RCC 7860 (cell line): ENCODE measurements at regions not wholly inside any gene's neighbourhood (a gene's known extent, or its start where the extent isn't known, plus 50 kb on each side); places are given as distances from the start of the nearest gene placed in this dataset.

Source experiments
- DNase-seq: peaks from one replicate; pipeline ENCODE4 v3.0.0-alpha.2; 2015; ENCODE audit warnings: low spot score
- FAIRE-seq: peaks from 2 replicates; lab custom pipeline; 2012; peaks lifted over from hg19 to GRCh38; lab: Jason Lieb, UNC

DNA sequence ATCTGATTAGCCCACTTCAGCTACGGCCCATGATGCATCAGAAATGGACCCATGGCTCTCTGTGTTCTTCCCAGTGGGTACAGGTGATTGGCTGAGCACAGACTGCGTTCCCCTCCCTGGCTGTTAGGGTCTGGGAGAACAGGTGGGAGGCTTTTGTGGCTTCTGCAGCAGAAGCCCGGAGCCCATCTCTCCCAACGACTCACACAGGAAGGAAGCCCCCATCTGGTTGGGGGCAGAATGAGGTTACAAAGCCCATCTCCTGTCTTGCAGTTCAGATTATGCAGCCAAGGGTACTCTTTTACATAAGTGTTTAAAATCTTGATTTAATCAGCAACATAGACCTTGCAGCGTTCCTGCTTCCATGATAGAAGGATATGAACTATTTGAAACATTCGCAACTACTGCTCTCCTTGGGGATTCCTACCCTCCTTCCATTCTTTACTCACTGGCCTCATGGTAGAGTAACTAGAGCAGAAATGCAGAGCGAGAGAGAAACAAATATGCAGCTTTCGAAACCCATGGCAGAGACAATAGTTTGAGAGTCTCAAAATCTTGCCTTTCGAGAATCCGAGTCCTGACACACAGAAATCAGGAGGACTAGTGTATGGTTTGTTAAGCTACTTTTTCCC lies 291.3 kb downstream of the TLE3 start:
- FAIRE-seq = no peak
- no peak for DNase-seq

DNA sequence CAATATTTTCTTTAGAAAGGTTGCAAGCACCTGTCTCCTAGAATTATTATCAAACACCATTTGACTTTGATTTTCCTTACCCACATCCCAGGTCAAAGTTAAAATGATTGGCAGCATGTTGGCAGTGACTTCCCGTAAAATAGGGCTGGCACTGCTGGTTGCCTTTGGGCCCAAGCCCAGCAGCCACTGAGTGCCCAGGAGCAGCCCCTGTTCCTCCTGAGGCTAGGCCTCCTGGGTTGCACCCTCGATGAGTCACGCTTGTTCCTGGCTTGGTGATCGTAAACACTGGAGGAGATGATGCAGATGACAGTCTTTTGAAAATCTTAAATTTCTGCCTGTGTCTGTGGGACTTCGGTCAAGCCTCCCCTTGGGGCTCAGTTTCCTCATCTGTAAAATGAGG lies 290.0 kb downstream of the TLE3 start:
- FAIRE-seq (no peak), DNase-seq (no peak)

DNA sequence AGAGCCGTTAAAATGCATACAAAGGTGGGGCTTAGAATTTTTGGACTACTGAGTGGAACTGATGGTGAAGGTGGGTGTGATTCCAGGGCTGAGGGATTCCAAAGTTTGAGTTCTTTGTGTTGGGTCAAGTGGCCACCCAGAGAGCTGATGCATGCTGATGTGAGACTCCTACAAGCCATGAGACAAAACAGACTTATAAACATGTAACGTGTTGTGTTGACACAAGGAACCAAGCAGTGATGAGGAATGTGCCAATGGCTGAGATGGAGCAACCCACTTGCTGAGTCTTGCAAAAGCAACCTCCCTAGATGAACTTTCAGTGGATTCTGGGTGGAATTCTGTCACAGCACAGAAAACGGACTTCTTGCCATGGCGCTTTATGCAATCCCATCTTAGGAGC lies 289.0 kb downstream of the TLE3 start:
- no peak for DNase-seq

DNA sequence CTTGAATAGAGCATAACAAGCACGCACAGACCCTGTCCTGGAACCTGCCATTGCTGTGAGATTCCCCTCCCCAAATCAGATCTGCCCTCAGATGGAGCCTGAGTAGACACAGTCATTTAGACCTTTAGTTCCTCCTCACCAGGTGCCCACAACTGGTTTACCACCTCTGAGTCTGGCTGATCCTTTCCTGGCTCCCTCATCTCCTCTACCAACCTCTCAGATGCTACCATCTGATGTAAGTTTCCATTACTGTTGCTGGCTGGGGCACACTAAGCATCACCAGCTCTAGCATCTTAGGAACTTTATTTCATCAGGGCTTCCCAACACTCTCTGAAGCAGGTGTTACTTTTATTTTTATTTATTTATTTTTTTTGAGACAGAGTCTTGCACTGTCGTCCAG lies 288.3 kb downstream of the TLE3 start:
- FAIRE-seq (no peak), DNase-seq (no peak)

More for the DNA sequence above, 289.0 kb downstream of the TLE3 start:
- no peak for FAIRE-seq

DNA sequence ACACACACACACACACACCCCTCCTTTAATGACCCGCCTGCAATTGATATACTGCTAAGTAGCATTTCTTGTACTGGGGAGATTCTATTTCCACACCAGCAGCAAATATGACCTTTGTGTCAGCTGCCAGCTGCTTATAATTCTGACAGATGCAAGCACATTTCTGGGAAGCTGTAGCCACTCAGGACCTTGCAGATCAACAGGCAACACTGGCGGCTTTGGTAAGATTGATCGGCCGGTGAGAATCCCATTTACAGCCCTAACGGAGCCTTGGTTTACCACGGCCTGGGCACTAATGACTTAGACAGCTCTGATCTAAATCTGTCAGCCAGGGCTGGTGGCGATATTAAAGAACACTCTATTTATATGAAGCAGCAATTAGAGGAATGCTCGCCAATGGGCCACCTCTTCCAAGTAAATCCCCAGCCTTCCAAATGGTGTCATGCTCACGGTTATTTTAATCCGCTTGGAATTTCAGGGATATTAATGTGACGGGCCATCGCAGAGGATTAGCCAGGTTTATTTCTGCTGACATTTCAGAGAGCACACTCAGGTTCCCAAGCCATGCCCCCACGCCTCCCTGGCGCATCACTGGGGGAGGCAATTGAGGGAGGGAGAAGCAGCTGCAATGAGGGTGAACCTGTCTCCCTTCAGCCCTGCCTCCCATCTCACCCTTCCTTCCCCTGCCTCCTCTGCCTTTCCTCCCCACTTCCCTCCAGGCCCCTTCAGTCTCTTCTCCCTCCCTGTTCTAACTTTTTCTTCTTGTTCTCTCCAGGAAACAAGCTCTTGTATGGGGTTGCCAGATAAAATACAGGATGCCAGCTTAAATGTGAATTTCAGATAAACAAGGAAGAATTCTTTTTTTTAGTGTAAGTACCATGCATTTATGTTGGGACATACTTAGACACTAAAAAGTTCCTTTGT lies 287.0 kb downstream of the TLE3 start:
- DNase-seq = no peak
- no peak for FAIRE-seq

DNA sequence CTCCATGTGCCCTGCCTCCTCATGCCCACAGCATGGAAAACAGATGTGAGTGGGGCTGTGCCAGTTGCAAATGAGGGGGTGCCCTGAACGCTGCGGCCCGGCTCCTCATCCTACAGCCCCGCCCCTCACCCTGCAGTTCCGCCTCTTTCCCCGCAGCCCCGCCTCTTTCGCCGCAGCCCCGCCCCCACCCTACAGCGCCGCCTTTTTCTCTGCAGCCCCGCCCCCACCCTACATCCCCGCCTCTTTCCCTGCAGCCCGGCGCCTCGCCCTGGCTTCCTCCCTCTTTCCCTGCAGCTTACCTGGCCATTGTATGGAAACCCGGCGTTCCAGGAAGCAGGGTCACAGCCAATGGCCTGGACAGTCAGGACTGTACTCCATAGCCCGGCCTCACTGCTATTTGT lies 284.9 kb downstream of the TLE3 start:
- FAIRE-seq (no peak), DNase-seq (no peak)

DNA sequence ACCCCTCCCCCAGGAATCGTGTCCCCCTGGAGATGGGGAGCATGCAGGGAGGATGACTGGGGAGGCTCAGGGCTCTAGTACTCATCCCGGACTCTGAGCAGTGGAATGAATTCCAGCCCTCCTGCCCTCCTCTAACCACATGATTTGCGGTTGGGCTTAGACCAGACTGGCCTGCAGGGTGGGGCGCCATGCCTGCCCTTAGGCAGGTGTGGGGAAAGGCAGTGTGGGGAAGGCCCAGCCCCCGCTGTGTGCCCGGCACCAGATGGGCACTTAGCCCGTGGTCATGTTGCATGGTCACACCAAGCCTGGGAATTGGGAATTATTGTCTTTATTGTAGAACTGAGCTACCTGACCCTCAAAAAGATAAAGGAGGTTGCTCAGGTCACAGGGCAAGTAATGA lies 283.8 kb downstream of the TLE3 start:
- FAIRE-seq (no peak), DNase-seq (no peak)

DNA sequence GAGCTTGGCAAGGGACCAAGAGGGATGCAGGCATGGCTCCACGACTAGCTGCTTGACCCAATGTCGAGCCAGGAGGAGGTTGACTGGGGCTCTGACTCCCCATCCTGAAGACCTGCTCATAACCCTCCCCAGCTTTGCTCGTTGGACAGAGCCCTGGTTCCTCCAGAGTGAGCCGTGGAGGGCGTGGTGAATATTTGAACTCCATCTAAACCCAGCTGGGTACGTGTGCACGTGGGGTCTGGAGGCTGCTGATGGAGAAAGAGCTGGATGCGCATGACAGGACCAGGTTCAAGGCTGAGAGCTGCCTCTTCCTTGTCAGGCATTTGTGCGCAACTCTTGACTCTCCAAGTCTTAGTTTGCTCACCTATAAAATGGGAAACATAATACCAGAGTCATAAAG lies 282.8 kb downstream of the TLE3 start:
- DNase-seq (no peak), FAIRE-seq (no peak)

DNA sequence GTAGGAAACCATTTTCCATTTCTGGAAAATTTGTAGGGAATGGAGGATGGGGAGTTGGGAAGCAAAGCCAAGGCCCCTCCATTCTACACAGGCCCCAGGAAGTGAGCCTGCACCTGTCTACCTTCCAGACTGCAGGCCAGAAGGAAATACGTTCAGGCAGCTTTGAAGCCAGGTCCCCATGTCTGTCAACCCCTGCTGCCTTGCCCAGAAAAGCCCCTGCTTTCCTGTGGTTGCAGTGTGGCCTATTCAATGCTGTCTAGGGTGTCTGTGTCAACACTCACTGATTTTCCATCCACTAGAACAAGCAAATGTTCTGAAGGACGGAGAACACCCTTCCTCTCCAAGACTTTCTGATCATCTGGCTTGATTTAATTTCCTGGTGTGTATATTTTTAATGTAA lies 281.9 kb downstream of the TLE3 start:
- no peak for DNase-seq
- no peak for FAIRE-seq

DNA sequence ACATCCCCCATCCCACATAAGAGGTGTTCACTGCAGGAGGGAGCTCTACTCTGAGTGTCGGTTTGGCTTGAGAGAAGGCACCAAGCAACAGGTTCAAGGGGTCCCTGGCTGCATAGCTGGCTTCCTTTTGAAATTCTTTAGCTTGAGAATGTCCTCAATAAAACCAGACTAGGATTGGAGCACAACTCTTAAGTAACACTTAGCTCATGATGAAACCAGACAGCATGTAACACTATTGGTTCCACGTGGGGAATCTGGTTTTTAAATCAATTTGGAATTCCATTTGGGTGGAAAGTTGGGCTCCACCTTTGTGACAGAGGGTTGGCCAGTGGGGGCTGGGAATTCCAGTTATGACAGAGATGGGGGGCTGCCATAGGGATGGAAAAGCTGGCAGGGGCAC lies 281.2 kb downstream of the TLE3 start:
- DNase-seq (no peak), FAIRE-seq (no peak)

DNA sequence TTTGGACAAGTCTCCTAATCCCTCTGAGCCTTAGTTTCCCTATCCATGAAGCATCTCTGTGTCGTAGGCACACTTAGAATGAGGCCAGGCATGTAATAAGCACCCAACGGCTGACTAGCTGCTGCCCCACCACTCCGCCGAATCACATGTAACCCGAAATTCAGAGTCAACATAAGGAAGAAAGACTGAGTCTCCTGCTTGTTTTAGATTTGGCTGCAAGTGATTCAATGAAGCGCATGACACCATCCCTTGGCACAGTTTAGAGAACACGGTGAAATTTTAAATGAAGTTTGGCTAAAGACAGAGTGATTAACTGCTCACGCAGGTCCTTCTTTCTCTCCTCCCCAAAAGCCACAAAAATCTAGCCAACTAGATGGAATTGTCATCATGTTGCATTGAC lies 279.2 kb downstream of the TLE3 start:
- no peak for DNase-seq
- no peak for FAIRE-seq

DNA sequence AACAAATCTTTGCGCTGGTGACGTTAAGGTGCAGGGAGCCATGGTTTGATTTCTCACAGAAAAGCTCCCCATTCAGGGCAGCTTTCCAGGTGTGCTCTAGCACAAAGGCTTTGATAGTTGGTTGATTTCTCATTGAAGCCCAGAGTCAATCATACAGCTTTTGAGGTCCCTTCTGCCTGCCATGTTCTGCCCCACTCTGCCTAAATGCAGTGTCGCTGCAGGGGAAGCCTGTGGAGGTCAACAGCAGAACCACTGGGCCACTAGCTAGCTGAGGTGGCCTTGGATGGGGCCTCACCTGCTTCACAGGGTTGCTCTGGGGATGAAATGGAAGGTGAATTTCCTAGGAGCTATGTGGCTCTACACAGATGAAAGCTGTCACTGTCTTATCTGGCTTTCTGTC lies 278.3 kb downstream of the TLE3 start:
- DNase-seq = no peak
- FAIRE-seq = no peak

DNA sequence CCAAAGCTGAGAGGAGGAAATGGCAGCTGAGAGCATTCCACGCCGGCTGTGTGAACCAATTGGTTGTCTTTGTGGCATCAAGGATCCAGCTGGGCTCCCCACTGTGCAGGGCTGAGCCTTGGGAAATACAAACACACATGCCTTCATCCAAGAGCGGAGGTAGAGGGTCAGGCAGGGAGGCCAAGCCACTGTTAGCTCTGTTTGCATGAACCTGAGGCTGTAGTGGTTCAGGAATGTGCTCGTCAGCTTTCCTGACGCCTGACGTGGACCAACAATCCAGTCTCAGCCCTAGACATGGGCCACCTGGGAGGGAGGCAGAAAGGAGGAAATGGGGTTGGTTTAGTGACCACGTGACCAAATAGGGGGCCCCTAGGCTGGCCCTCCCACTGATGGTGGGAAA lies 276.9 kb downstream of the TLE3 start:
- DNase-seq = no peak
- FAIRE-seq = no peak

DNA sequence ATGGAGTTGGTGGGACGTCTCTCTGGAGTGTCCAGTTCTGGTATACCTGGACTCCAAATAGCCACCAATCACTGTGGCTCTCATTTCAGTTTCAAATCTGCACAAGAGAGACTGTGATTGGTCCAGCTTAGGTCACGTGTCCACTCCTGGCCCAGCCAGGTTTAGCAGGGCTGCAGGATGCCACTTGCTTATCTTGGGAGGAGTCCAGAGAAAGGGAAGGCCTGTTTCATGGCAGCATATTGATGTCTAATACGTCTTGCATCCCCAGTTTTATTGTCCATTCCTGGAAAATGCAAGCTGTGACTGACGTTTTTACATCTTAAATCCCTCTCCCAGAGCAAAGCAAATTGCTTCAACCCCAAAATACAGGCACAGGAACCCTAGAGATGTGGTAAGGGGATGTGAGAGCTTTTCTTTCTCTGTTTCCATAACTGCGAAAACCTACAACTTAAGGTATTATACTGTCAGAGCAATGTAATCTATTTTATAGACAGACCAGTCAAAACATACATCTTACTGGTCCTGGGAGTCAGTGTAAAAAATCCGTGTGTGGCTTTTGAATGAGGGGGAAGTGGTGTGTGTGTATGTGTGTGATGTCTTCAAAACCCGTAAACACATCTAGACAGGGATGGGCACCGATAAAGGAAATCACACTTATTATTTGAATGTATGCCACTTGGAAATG lies 274.4 kb downstream of the TLE3 start:
- FAIRE-seq (no peak), DNase-seq (no peak)

DNA sequence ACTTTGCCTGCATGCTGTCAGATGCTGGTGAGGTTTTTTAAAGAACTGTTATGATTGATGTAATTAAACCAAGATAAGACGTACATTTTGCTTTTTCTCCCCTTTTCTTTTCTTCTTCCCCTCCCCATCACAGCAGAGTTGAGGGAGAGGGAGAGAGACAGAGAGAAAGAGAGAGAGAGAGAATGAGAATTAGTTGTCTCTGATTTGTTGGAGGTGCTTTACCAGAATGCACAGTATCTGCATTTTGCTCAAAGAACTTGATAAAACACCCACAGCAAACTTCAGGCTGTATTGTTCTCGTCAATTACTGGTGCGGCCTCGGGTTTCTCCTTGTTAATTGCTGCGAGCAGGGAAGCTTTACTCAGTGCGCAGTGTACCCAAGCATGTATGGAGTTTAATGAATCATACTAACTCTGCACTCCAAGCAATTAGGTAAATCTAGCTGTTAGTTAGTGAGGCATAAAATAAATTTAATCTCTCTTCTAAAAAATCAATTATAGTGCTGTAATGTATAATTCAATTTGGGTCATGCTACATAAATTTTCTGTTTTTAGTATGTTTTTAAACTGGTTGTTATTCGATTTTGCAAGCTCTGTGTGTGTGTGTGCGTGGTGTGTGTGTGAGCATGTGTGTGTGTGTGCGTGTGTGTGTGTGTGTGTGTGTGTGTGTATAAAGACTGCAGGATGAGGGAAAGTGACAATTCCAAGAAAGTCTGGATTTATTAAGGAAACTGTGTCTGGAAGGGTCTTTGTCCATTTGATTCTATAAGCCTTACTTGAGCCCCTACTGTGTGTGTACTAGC lies 273.4 kb downstream of the TLE3 start:
- FAIRE-seq (no peak), DNase-seq (no peak)

DNA sequence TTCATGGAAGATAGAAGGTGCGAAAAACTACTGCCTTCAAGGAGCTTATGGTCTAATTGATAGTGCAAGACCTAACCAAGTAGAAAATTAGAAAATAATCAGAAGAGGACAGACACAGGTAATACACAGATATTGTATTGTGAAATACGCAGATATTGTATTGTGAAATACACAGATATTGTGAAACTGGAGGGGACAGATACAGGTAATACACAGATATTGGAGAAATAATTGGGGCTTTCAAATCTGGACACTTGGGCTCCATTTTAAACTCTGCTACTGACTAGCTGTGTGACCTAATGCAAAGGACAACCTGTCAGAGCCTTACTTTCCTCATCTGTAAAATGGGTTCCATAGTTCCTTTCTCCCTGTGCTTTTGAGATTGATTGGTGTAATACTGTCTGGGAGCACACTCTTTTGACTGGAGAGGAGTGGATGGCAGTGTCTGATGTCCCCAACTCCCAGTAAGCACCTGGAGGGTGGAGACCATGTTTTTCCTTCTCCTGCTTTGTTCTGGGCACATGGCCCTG lies 272.8 kb downstream of the TLE3 start:
- FAIRE-seq (no peak), DNase-seq (no peak)

DNA sequence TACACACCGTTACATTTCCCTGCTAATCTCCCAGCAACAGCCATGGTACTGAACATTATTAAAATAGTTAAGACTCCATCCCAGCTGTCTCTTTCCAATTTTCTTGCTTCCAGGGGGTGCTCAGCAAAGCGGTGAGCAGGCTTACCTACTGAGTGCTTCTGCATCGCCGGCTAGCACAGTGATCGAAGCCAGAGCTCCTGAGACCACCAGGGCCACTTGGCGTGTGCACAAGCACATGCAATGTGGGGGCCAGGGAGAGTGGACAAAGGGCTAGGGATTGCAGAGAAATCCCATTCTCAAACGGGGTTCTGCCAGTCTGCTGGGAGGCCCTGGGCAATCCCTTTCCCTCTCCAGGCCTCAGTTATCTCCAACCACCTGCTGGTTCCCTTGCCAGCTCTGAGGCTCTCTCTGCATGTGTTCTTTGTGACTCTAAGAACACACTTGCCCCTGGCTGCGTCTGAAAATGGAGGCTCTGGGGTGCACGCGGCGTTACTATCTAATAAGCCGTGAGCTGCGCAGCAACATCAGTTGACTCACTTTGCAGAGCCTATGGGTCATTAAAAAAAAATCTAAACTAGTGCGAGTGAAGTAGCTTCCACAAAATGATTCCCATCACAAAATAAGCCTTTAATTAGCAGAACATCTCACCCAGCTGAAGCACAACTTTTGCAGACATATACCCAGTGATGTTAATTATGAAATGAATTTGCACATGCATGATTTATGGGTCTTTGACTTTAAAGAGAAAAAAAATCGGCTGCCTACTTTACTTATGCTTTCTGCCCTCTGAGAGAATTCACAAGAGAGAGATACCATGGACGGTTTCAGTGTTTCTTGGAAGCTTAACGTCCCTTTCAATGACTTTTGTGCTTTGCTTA lies 271.5 kb downstream of the TLE3 start:
- FAIRE-seq (no peak), DNase-seq (no peak)

DNA sequence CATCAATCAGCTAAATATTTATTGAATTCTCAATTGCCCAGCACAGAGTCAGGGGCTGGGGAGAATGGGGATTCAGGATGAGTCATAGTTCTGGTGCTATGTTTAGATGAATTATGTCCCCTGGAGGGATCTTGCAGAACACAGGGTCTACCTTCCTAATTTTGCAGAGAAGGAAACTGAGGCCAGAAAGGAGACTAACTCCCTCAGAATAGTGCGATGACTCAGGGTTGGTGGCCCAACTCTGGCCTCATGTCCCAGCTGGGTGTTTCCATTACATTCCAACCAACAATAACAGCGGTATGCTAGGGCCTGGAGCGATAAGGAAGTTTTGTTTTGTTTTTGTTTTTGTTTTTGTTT lies 270.9 kb downstream of the TLE3 start:
- no peak for DNase-seq

DNA sequence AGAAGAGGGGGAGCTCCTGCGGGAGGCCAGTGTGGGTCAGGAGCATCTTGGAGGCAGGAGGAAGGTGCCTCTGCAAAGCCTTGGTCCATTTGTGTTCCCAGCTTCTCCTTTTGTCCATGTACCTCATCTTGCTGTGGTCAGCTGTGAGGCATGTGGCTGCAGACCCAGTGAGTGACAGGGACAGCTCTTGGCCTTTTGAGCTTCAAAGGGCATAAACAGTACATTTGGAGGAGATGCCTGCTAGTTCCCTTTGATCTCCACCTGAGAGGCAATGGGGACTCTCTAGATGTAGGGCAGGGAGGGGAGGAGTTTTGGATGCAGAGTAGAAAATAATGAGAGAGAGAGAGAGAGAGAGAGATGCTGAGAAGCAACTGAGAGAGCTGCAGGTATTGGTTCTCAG lies 270.0 kb downstream of the TLE3 start:
- FAIRE-seq (no peak), DNase-seq (no peak)

More for the DNA sequence above, 270.9 kb downstream of the TLE3 start:
- FAIRE-seq = no peak
